CD4-positive, alpha-beta T cell treated with Interleukin-4 for 4 hours (primary cell): ENCODE measurements at regions not wholly inside any gene's neighbourhood (a gene's known extent, or its start where the extent isn't known, plus 50 kb on each side); places are given as distances from the start of the nearest gene placed in this dataset.

ENCODE experiments used
- DNase-seq: peaks from one replicate; pipeline ENCODE4 v3.0.0-alpha.2; 2020

GRCh38 chr13:48892688-48893075 lies 83.0 kb upstream of the FNDC3A start:
- no peak for DNase-seq

GRCh38 chr13:48896312-48896711 lies 79.4 kb upstream of the FNDC3A start:
- DNase-seq, result no peak

- DNase-seq, result no peak
Observed at GRCh38 chr13:48901781-48902180, 73.9 kb upstream of the FNDC3A start.

- no peak for DNase-seq
Observed at GRCh38 chr13:48902368-48902767, 73.3 kb upstream of the FNDC3A start.

GRCh38 chr13:48904668-48905290 lies 70.9 kb upstream of the FNDC3A start:
- DNase-seq, result no peak

GRCh38 chr13:48906200-48906599 lies 69.5 kb upstream of the FNDC3A start:
- no peak for DNase-seq

GRCh38 chr13:48908381-48909055 lies 67.2 kb upstream of the FNDC3A start:
- DNase-seq, result no peak

- no peak for DNase-seq
Observed at GRCh38 chr13:48909056-48909389, 66.7 kb upstream of the FNDC3A start.

- no peak for DNase-seq
Observed at GRCh38 chr13:48910686-48911085, 65.0 kb upstream of the FNDC3A start.

GRCh38 chr13:48919751-48920150 lies 56.0 kb upstream of the FNDC3A start:
- no peak for DNase-seq

- DNase-seq, result no peak
Observed at GRCh38 chr13:48920730-48921129, 55.0 kb upstream of the FNDC3A start.

GRCh38 chr13:48923376-48923775 lies 52.3 kb upstream of the FNDC3A start:
- no peak for DNase-seq

- no peak for DNase-seq
Observed at GRCh38 chr13:48925001-48925400, 50.7 kb upstream of the FNDC3A start.
